OCI-LY1 (cell line): ENCODE measurements at regions not wholly inside any gene's neighbourhood (a gene's known extent, or its start where the extent isn't known, plus 50 kb on each side); places are given as distances from the start of the nearest gene placed in this dataset.

Experiments
- H2AFZ ChIP-seq: fragments of 200-600 bp; sonication (generic), shearing (Covaris generic); 2 replicates; pipeline ENCODE4 v1.6.0; 2014; ENCODE audit warnings: antibody characterized with exemption, mild to moderate bottlenecking, low read length
- H3F3A ChIP-seq: fragments of 200-600 bp; sonication (generic), shearing (Covaris generic); 2 replicates; pipeline ENCODE4 v1.6.0; 2014; ENCODE audit warnings: mild to moderate bottlenecking, antibody characterized with exemption, low read length, moderate library complexity; ENCODE audit not compliant: insufficient read depth
- H3K27ac ChIP-seq: fragments of 200-600 bp; sonication (generic); 2 replicates; pipeline ENCODE4 v1.5.1; 2014; ENCODE audit warnings: low read length, mixed run types, mild to moderate bottlenecking, low read depth; ENCODE audit not compliant: poor library complexity, severe bottlenecking
- H3K27me3 ChIP-seq: fragments of 200-600 bp; sonication (generic); 2 replicates; pipeline ENCODE4 v1.6.0; 2014; ENCODE audit warnings: antibody characterized with exemption, mild to moderate bottlenecking, low read length, moderate library complexity; ENCODE audit not compliant: insufficient read depth
- H3K36me3 ChIP-seq: fragments of 200-600 bp; sonication (generic); 2 replicates; pipeline ENCODE4 v1.6.1; 2014; ENCODE audit warnings: mild to moderate bottlenecking, antibody characterized with exemption, low read length, moderate library complexity, mixed read lengths; ENCODE audit not compliant: insufficient read depth
- H3K4me1 ChIP-seq: fragments of 200-600 bp; sonication (generic); 2 replicates; pipeline ENCODE4 v1.5.1; 2014; ENCODE audit warnings: mild to moderate bottlenecking, low read length, moderate library complexity; ENCODE audit not compliant: insufficient read depth, severe bottlenecking
- H3K4me2 ChIP-seq: fragments of 200-600 bp; sonication (generic), shearing (Covaris generic); 2 replicates; pipeline ENCODE4 v1.6.1; 2014; ENCODE audit warnings: low read length
- H3K4me3 ChIP-seq: fragments of 200-600 bp; sonication (generic); 2 replicates; pipeline ENCODE4 v1.5.1; 2014; ENCODE audit warnings: low read length, low read depth, mild to moderate bottlenecking, mixed read lengths; ENCODE audit not compliant: poor library complexity, severe bottlenecking
- H3K79me2 ChIP-seq: fragments of 200-600 bp; shearing (Covaris generic); 2 replicates; pipeline ENCODE4 v1.6.1; 2016; ENCODE audit warnings: mixed run types, low read length, mixed read lengths; ENCODE audit not compliant: insufficient read depth
- H3K9ac ChIP-seq: fragments of 200-600 bp; sonication (generic), shearing (Covaris generic); 2 replicates; pipeline ENCODE4 v1.6.1; 2014; ENCODE audit warnings: mild to moderate bottlenecking, low read length, mixed read lengths
- H3K9me2 ChIP-seq: fragments of 200-600 bp; sonication (generic), shearing (Covaris generic); 2 replicates; pipeline ENCODE4 v1.6.1; 2014; ENCODE audit warnings: low read depth, mild to moderate bottlenecking, low read length, mixed read lengths
- H3K9me3 ChIP-seq: fragments of 200-600 bp; shearing (Covaris generic); 2 replicates; pipeline ENCODE4 v1.6.1; 2014; ENCODE audit warnings: low read length, mixed read lengths
- H4K20me1 ChIP-seq: fragments of 200-600 bp; sonication (generic), shearing (Covaris generic); 2 replicates; pipeline ENCODE4 v1.6.0; 2016; ENCODE audit warnings: mild to moderate bottlenecking, low read length; ENCODE audit not compliant: insufficient read depth
- EZH2 ChIP-seq: fragments of 200-600 bp; sonication (generic), shearing (Covaris generic); IDR thresholded peaks from 2 replicates; pipeline ENCODE4 v1.8.0; 2017; ENCODE audit warnings: borderline replicate concordance, mixed run types, mild to moderate bottlenecking, antibody characterized with exemption, low read length, moderate library complexity, mixed read lengths
- TF ChIP-seq, protein P1 (sequence below): fragments of 200-600 bp; sonication (generic), shearing (Covaris generic); IDR thresholded peaks from 2 replicates; pipeline ENCODE4 v1.5.1; 2017; ENCODE audit warnings: mild to moderate bottlenecking, antibody characterized with exemption, low read length, moderate library complexity, mixed read lengths

DNA sequence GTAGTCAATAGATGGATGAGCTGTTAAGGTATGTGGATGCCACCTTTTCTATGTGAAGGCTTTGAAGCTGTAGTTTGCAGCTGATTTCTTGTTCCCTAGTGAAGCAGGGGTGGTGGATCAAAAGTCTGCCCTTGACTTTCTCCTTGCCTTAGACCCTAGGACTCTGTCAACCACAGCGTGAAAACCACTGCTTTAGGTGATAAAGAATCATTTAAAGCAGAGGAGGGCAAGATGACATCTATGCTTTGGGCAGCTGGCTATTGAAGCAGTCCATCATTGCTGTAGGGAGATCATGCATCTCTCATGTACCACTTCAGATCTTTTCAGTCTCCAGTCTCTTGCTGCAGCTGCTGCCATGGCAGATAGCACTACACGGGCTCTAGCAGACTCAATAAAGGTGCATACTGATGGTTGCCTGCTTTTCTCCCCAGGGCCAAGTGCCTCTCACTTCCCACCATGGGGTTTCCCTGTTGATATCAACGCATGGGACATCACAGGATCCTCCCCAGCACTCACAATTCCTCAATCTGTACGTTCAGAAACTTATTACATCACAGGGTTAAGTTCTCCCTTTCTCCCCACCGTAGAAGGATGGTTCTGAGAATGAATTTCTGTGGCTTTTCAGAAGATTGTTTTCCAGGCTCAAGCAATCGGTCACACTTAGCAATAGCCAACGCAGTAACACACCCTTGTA is 122.0 kb upstream of the STMND1 start:
- Histone ChIP-seq H3K9ac (no peak overlapping the region), H2AFZ (no peak overlapping the region), H3K36me3 (no peaks in the 10 kb centered on the region), H3K9me3 (no peaks in the 10 kb centered on the region), H3K79me2 (no peaks in the 10 kb centered on the region), H3K4me1 (no peaks in the 10 kb centered on the region), H3K4me3 (no peak overlapping the region), H3K27me3 (no peaks in the 10 kb centered on the region), H3K9me2 (no peaks in the 10 kb centered on the region), H3K4me2 (no peak overlapping the region), H4K20me1 (no peaks in the 10 kb centered on the region), H3F3A (no peaks in the 10 kb centered on the region), H3K27ac (no peak overlapping the region)
- TF ChIP-seq, protein P1, sequence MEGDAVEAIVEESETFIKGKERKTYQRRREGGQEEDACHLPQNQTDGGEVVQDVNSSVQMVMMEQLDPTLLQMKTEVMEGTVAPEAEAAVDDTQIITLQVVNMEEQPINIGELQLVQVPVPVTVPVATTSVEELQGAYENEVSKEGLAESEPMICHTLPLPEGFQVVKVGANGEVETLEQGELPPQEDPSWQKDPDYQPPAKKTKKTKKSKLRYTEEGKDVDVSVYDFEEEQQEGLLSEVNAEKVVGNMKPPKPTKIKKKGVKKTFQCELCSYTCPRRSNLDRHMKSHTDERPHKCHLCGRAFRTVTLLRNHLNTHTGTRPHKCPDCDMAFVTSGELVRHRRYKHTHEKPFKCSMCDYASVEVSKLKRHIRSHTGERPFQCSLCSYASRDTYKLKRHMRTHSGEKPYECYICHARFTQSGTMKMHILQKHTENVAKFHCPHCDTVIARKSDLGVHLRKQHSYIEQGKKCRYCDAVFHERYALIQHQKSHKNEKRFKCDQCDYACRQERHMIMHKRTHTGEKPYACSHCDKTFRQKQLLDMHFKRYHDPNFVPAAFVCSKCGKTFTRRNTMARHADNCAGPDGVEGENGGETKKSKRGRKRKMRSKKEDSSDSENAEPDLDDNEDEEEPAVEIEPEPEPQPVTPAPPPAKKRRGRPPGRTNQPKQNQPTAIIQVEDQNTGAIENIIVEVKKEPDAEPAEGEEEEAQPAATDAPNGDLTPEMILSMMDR = no peak
- TF ChIP-seq EZH2 = no peak

DNA sequence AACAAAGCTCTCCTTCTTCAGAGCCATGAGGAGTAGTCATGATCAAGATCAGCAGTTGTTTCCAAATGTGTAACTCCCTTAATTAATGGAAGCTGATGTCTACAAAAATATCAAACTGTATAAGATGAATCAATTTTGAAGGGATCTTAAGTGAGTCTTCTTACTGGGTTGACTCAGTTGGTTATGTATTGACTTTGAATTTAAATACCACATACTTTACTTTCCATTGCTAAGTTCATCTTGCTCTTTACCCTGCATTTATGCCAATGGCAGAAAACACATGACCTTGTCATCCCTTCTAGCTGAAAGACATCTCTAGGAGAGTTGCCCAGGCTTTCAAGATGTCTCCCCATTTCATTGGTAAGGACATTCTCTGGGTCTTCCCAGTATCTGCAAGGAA is 123.2 kb upstream of the STMND1 start:
- H3K9me3 ChIP-seq = no peaks in the 10 kb centered on the region
- H3K79me2 ChIP-seq = no peaks in the 10 kb centered on the region
- H4K20me1 ChIP-seq = no peaks in the 10 kb centered on the region
- no peak overlapping the region for H2AFZ ChIP-seq
- no peak overlapping the region for H3K4me2 ChIP-seq
- H3F3A ChIP-seq = no peaks in the 10 kb centered on the region
- no peaks in the 10 kb centered on the region for H3K9me2 ChIP-seq
- no peak overlapping the region for H3K9ac ChIP-seq
- H3K4me3 ChIP-seq = no peak overlapping the region
- TF ChIP-seq, protein P1 = no peak
- TF ChIP-seq EZH2 = no peak
- no peak overlapping the region for H3K27ac ChIP-seq
- no peaks in the 10 kb centered on the region for H3K27me3 ChIP-seq
- no peaks in the 10 kb centered on the region for H3K36me3 ChIP-seq
- H3K4me1 ChIP-seq = no peaks in the 10 kb centered on the region

DNA sequence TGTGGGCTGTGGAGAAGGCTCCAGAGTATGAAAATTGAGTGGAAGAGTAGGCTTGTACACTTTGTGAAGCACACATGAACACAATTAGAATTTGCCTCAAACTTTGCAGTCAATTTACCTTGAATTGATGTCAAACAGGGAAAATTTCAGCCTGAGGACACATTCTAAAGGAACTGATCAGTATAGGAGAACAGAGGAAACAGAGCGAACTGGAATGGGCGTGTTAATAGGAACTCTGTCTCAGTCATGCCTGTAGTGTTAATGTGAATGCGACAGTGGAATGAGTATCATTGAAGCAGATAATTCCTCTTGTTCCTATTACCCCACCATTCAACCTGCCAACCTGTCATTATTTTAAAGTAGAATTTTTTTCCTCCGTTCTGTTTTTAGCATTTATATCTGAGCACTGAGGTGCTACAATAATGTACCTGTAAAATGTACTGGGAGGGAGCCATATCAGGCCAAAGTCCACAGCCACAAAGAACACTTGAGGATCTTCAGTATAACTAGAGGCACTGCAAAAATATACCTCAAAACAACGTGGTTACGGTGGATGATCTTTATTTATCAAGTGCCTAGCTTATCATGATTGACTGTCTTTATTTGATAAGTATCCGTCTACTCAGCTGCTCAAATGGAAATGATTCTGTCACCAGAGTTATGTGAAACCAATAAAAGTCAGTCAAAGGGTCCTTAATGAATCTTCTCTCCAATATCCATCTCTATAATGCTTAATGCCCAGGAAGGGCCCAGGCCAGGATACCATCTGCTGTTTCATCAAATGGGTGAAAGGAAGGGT is 125.3 kb upstream of the STMND1 start:
- Histone ChIP-seq H3K36me3 (no peaks in the 10 kb centered on the region), H3K27ac (no peak overlapping the region), H3K4me2 (no peak overlapping the region), H3K9me2 (no peaks in the 10 kb centered on the region), H3K9ac (no peak overlapping the region), H4K20me1 (no peaks in the 10 kb centered on the region), H3K9me3 (no peaks in the 10 kb centered on the region), H3K27me3 (0 out of 2 replicates have a peak, but pooled peaks cover 3% of the 10 kb centered on the region), H3K4me1 (no peaks in the 10 kb centered on the region), H2AFZ (no peak overlapping the region), H3K4me3 (no peak overlapping the region), H3F3A (no peaks in the 10 kb centered on the region), H3K79me2 (no peaks in the 10 kb centered on the region)
- no peak for TF ChIP-seq EZH2
- TF ChIP-seq, protein P1 = no peak
